ENCODE measurements at regions not wholly inside any gene's neighbourhood (a gene's known extent, or its start where the extent isn't known, plus 50 kb on each side); places are given as distances from the start of the nearest gene placed in this dataset.

DNA sequence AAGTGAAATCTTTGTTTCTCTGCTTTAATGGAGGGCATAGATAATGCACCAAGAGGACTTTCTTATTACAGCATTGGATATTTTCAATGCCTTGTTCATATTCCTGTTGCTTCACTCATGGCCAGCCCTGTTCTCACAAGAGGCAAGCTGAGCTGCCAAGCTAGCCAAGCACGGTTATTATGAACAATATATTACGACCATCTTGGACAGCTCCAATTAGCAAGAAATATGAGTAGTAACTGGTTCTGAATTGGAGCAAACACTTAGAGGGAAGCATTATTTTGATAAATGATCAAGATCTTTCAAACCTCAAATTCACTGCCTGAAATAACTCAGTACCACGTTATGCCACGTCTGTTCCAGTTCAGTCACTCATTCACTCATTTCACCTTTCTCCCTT is 159.8 kb downstream of the SETD4 start:
- intact Hi-C loops (cut with micrococcal nuclease) = no loop called here
- DNase-seq = no peak
- no peak overlapping the region for H3K27ac Mint-ChIP-seq

GRCh38 chr21:35896060-35896459 is 164.3 kb downstream of the SETD4 start:
- no peak overlapping the region for H3K27ac Mint-ChIP-seq
- no peak for DNase-seq
- H3K4me1 Mint-ChIP-seq = no peaks in the 10 kb centered on the region
- no peaks in the 10 kb centered on the region for H3K9me3 Mint-ChIP-seq
- H3K36me3 Mint-ChIP-seq (ENCODE audit: low read depth) = no peaks in the 10 kb centered on the region
- H3K27me3 Mint-ChIP-seq = peaks cover 6% of the 10 kb centered on the region
- H3K4me3 Mint-ChIP-seq = no peak overlapping the region
- intact Hi-C loops (cut with micrococcal nuclease) = no loop called here

More for the DNA sequence above, 159.8 kb downstream of the SETD4 start:
- no peak overlapping the region for H3K4me3 Mint-ChIP-seq
- no peaks in the 10 kb centered on the region for H3K4me1 Mint-ChIP-seq
- peaks cover 21% of the 10 kb centered on the region for H3K27me3 Mint-ChIP-seq
- H3K9me3 Mint-ChIP-seq = no peaks in the 10 kb centered on the region
- no peaks in the 10 kb centered on the region for H3K36me3 Mint-ChIP-seq (ENCODE audit: low read depth)

DNA sequence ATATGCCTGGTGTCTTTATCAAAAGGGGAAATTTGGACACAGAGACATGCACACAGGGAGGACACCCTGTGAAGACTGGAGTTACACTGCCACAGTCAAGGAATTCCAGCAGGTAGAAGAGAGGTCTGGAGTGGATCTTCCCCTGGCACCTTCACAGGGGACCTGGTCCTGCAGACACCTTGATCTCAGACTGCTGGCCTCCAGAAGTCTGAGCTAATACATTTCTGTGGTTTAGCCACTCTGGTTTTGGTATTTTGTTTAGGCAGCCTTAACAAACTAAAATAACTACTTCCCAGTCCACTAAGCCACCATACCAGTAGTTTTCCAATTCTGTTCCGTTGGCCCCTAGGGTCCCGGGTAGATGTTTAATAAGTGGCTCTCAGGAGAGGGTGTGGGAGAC is 164.7 kb downstream of the SETD4 start:
- Mint-ChIP-seq H3K4me1 (no peaks in the 10 kb centered on the region), H3K36me3 (ENCODE audit: low read depth) (no peaks in the 10 kb centered on the region), H3K9me3 (no peaks in the 10 kb centered on the region), H3K27ac (no peak overlapping the region), H3K27me3 (peaks cover 6% of the 10 kb centered on the region), H3K4me3 (no peak overlapping the region)
- no peak for DNase-seq
- intact Hi-C loops (cut with micrococcal nuclease) = no loop called here

DNA sequence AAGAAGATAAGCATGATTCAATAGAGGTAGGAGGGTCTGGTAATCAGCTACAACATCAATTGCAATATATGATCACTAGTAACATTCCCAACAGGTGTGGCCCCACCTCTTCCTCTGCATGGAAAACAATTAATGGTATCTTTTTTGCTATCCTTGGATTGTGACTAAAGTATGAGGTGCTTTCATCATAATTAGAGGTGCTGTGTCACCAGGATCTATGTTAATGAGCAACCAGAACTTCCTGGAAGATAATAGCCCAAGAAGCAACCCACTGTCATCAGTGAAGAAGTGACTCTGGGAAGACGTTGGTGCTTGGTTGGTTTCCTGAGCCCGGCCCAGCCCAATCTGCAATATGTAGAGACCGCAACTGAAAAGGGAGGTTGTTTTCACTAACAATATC is 167.2 kb downstream of the SETD4 start:
- no peaks in the 10 kb centered on the region for H3K9me3 Mint-ChIP-seq
- DNase-seq = no peak
- H3K27me3 Mint-ChIP-seq = peaks cover 10% of the 10 kb centered on the region
- intact Hi-C loops (cut with micrococcal nuclease) = no loop called here
- no peaks in the 10 kb centered on the region for H3K36me3 Mint-ChIP-seq (ENCODE audit: low read depth)
- no peaks in the 10 kb centered on the region for H3K4me1 Mint-ChIP-seq
- H3K27ac Mint-ChIP-seq = no peak overlapping the region
- H3K4me3 Mint-ChIP-seq = no peak overlapping the region

- Mint-ChIP-seq H3K27ac (no peak overlapping the region), H3K9me3 (no peaks in the 10 kb centered on the region), H3K36me3 (ENCODE audit: low read depth) (no peaks in the 10 kb centered on the region), H3K4me1 (no peaks in the 10 kb centered on the region), H3K27me3 (peaks cover 21% of the 10 kb centered on the region), H3K4me3 (no peak overlapping the region)
- intact Hi-C loops (cut with micrococcal nuclease) = no loop called here
- no peak for DNase-seq
Measured at GRCh38 chr21:35886887-35887286, 173.4 kb downstream of the SETD4 start.

DNA sequence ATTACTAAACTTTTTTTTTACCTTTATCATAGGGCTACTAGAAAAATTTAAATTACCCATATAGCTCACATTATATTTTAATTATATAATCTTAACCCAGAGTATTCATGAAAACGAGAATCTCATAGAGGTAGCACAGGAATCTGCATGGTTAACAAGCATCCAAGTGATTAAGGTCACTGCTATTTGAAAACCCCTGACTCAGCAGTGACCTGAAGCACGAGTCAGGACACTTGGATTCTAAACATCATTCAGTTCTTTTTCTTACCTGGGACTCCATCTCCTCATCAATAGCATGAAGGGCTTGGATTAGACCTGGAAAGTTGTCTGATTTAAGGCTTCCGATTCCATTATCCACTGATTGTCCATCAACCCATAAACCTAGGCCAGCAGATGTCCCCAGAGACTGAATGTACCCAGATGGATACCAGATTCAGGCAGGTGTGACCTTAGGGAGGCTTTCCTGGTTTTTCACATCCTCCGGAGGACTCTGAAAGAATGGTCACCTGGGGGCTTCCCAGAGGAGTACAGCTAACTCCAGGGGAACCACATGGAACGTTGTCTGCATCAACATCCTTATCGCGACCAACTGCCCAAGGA is 174.3 kb downstream of the SETD4 start:
- no peak overlapping the region for H3K4me3 Mint-ChIP-seq
- no peak overlapping the region for H3K27ac Mint-ChIP-seq
- no peaks in the 10 kb centered on the region for H3K4me1 Mint-ChIP-seq
- intact Hi-C loops (cut with micrococcal nuclease) = no loop called here
- peaks cover 21% of the 10 kb centered on the region for H3K27me3 Mint-ChIP-seq
- H3K9me3 Mint-ChIP-seq = no peaks in the 10 kb centered on the region
- H3K36me3 Mint-ChIP-seq (ENCODE audit: low read depth) = no peaks in the 10 kb centered on the region
- no peak for DNase-seq

GRCh38 chr21:35882791-35883240 is 177.5 kb downstream of the SETD4 start:
- intact Hi-C loops (cut with micrococcal nuclease) = no loop called here
- H3K27me3 Mint-ChIP-seq = peaks cover 23% of the 10 kb centered on the region

DNA sequence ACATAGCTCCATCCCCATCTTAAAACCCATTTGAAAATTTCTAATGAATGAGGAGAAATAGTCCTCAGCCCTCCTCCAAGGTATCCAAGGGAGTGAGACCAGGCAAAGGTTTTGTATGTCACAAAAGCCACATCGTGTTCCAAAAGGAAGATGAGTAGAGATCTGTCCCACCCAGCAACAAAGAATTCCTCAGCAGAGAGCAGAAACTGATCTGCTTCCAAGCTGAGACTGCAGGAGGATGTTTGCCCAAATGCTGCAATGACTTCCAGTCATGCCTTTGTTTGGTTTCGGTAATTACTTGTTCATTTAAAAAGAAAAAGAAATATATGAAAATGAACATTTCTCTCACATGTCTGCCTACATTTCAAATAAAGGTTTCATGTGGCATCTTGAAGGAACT is 186.9 kb downstream of the SETD4 start:
- Mint-ChIP-seq H3K27me3 (peaks cover 15% of the 10 kb centered on the region), H3K27ac (no peak overlapping the region), H3K4me1 (no peaks in the 10 kb centered on the region), H3K4me3 (no peak overlapping the region), H3K36me3 (ENCODE audit: low read depth) (no peaks in the 10 kb centered on the region), H3K9me3 (no peaks in the 10 kb centered on the region)
- DNase-seq = no peak
- intact Hi-C loops (cut with micrococcal nuclease) = no loop called here

More at GRCh38 chr21:35882791-35883240, 177.5 kb downstream of the SETD4 start:
- Mint-ChIP-seq H3K9me3 (no peaks in the 10 kb centered on the region), H3K36me3 (ENCODE audit: low read depth) (no peaks in the 10 kb centered on the region), H3K27ac (no peak overlapping the region), H3K4me3 (no peak overlapping the region), H3K4me1 (no peaks in the 10 kb centered on the region)
- no peak for DNase-seq

DNA sequence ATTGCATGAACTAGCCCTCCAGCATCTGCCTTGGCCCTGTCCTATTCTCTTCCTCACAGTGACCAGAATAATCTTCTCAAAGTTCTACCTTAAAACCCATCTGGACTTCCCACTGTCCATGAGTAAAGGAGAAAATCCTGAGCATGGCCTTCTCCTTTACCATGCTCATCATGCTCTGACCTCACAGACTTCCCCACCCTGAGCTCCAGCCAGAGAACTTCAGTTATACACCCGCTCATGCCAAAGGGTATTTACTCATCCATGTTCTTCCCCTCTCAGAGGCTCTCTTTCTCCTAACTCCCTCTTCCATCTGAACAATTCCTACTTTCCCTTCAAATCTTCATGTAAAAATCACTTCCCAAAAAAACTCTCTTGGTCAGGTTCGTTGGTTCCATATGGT is 188.4 kb downstream of the SETD4 start:
- no peak overlapping the region for H3K4me3 Mint-ChIP-seq
- no peaks in the 10 kb centered on the region for H3K36me3 Mint-ChIP-seq (ENCODE audit: low read depth)

GRCh38 chr21:35868869-35869223 is 191.5 kb downstream of the SETD4 start:
- Mint-ChIP-seq H3K4me3 (no peak overlapping the region), H3K27me3 (peaks cover 8% of the 10 kb centered on the region), H3K4me1 (no peaks in the 10 kb centered on the region), H3K36me3 (ENCODE audit: low read depth) (no peaks in the 10 kb centered on the region), H3K9me3 (no peaks in the 10 kb centered on the region), H3K27ac (no peak overlapping the region)
- intact Hi-C loops (cut with micrococcal nuclease) = no loop called here
- no peak for DNase-seq

More for the DNA sequence above, 188.4 kb downstream of the SETD4 start:
- Mint-ChIP-seq H3K27me3 (peaks cover 15% of the 10 kb centered on the region), H3K4me1 (no peaks in the 10 kb centered on the region), H3K9me3 (no peaks in the 10 kb centered on the region), H3K27ac (no peak overlapping the region)
- intact Hi-C loops (cut with micrococcal nuclease) = no loop called here
- no peak for DNase-seq

DNA sequence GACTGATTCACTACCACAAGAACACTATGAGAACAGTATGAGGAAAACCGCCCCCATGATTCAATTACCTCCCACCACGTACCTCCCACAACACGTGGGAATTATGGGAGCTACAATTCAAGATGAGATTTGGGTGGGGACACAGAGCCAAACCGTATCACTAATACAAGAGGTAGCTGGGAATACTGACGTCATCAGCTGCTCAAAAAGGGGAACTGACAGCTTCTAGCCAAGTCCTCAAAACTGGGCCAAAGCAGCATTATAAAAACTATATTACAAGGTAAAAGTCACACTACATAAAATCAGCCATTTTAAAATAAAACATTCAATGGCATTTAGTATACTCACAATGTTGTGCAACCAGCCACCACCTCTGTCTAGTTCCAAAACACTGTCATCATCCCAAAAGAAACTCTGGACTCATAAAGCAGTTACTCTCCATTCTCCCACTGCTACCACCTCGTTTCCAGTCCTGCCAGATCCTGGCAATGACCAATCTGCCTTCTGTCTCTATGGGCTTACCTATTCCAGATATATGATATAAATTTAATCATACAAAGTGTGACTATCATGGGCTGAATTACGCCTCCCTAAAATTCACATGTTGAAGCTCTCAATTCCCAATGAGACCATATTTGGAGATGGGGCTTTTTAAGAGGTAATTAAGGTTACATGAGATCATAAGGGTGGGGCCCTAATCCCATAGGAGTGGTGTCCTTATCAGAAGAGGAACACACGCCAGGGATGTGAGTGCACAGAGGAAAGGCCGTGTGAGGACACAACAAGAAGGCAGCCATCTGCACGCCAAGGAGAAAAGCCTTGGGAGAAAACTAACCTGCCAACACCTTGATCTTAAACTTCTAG is 192.1 kb downstream of the SETD4 start:
- intact Hi-C loops (cut with micrococcal nuclease) = no loop called here
- H3K27me3 Mint-ChIP-seq = peaks cover 8% of the 10 kb centered on the region
- no peaks in the 10 kb centered on the region for H3K9me3 Mint-ChIP-seq
- H3K4me3 Mint-ChIP-seq = no peak overlapping the region
- no peak for DNase-seq
- no peak overlapping the region for H3K27ac Mint-ChIP-seq
- H3K36me3 Mint-ChIP-seq (ENCODE audit: low read depth) = no peaks in the 10 kb centered on the region
- no peaks in the 10 kb centered on the region for H3K4me1 Mint-ChIP-seq

- no peaks in the 10 kb centered on the region for H3K9me3 Mint-ChIP-seq
- no peak overlapping the region for H3K4me3 Mint-ChIP-seq
- intact Hi-C loops (cut with micrococcal nuclease) = no loop called here
Measured at GRCh38 chr21:35864039-35864438, 196.3 kb downstream of the SETD4 start.

GRCh38 chr21:35862969-35863368 is 197.4 kb downstream of the SETD4 start:
- Mint-ChIP-seq H3K4me1 (no peaks in the 10 kb centered on the region), H3K9me3 (no peaks in the 10 kb centered on the region), H3K27me3 (peaks cover 13% of the 10 kb centered on the region), H3K4me3 (no peak overlapping the region), H3K36me3 (ENCODE audit: low read depth) (no peaks in the 10 kb centered on the region), H3K27ac (no peak overlapping the region)
- intact Hi-C loops (cut with micrococcal nuclease) = no loop called here
- no peak for DNase-seq

More at GRCh38 chr21:35864039-35864438, 196.3 kb downstream of the SETD4 start:
- no peak for DNase-seq
- Mint-ChIP-seq H3K36me3 (ENCODE audit: low read depth) (no peaks in the 10 kb centered on the region), H3K27me3 (peaks cover 10% of the 10 kb centered on the region), H3K27ac (no peak overlapping the region), H3K4me1 (no peaks in the 10 kb centered on the region)

- Mint-ChIP-seq H3K9me3 (no peaks in the 10 kb centered on the region), H3K27ac (no peak overlapping the region), H3K36me3 (ENCODE audit: low read depth) (no peaks in the 10 kb centered on the region), H3K27me3 (peaks cover 13% of the 10 kb centered on the region), H3K4me3 (no peak overlapping the region), H3K4me1 (no peaks in the 10 kb centered on the region)
- intact Hi-C loops (cut with micrococcal nuclease) = no loop called here
- no peak for DNase-seq
Measured at GRCh38 chr21:35861661-35862060, 198.7 kb downstream of the SETD4 start.

Measured in activated CD4-positive, alpha-beta T cell treated with anti-CD3 and anti-CD28 coated beads, Interleukin-2, amount 10 ng/mL, durations not matched to agents 24 days and 14 days (primary cell).